ENCODE measurements at regions not wholly inside any gene's neighbourhood (a gene's known extent, or its start where the extent isn't known, plus 50 kb on each side); places are given as distances from the start of the nearest gene placed in this dataset.

DNA sequence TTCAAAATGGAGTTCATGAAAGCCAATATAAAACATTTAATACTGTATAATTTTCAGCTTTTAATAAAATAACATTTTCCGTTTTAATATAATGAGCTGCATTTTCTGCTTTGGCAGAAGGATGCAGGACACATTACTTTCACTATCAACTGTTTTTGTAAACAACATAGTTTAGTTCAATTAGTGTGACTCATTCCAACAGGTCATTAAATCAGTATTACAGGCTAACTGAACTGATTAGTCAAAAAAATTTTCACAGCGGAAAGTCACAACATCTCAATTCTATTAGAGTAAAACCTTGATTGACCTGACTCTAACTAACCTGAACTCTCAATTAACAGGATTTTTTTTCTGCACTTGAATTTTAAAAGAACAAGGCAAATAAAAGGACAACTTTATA, 151.2 kb upstream of the AMOT start:
- TF ChIP-seq CTCF (IDR thresholded peaks at IDR 0.05) (no peak), POLR2A (IDR thresholded peaks at IDR 0.05) (no peak), EP300 (IDR thresholded peaks at IDR 0.05) (no peak)

Data from tibial nerve (tissue), 4 donors.